Esophagus muscularis mucosa (tissue), 4 donors: ENCODE measurements at regions not wholly inside any gene's neighbourhood (a gene's known extent, or its start where the extent isn't known, plus 50 kb on each side); places are given as distances from the start of the nearest gene placed in this dataset.

Source experiments
- DNase-seq: peaks from one replicate; pipeline ENCODE4 v3.0.0-alpha.2; 2017; ENCODE audit errors: extremely low spot score
- H3K27ac ChIP-seq, 4 donors: fragments of 200-600 bp; sonication (generic); replicated peaks in 1 of 4; 1 replicate in 3 of 4; 2 replicates in 1 of 4; pipeline ENCODE4 v1.5.1; 2016 to 2019; ENCODE audit warnings: mild to moderate bottlenecking in 1 of 4
- H3K27me3 ChIP-seq, 4 donors: fragments of 200-600 bp; sonication (generic); one replicate each; pipeline versions ENCODE4 v1.5.1 to v1.6.0; 2016 to 2019
- H3K36me3 ChIP-seq, 4 donors: fragments of 200-600 bp; sonication (generic); one replicate each; pipeline ENCODE4 v1.5.1; 2016 to 2019
- H3K4me1 ChIP-seq, 4 donors: fragments of 200-600 bp; sonication (generic); one replicate each; pipeline ENCODE4 v1.5.1; 2016 to 2019
- H3K4me3 ChIP-seq, 4 donors: fragments of 200-600 bp; sonication (generic); 1 replicate in 2 of 4; 2 replicates in 2 of 4; pipeline ENCODE4 v1.5.1; 2016 to 2019; ENCODE audit warnings: mild to moderate bottlenecking in 4 of 4, moderate library complexity in 1 of 4
- H3K9me3 ChIP-seq, 4 donors: fragments of 200-600 bp; sonication (generic); 1 replicate in 3 of 4; 2 replicates in 1 of 4; pipeline ENCODE4 v1.5.1; 2016 to 2019
- CTCF ChIP-seq, 3 experiments: fragments of 200-600 bp in 2 of 3; fragments of 450-650 bp in 1 of 3; sonication (generic) in 2 of 3; IDR thresholded peaks; one replicate each; pipeline ENCODE4 v1.5.1; 2017 to 2019; ENCODE audit warnings: antibody characterized with exemption in 3 of 3, mild to moderate bottlenecking in 2 of 3, moderate library complexity in 1 of 3
- EP300 ChIP-seq: sonication (generic); formaldehyde crosslinking; IDR thresholded peaks from one replicate; pipeline ENCODE4 v1.6.1; 2017; ENCODE audit warnings: antibody characterized with exemption
- POLR2A ChIP-seq: fragments of 450-650 bp; IDR thresholded peaks from one replicate; pipeline ENCODE4 v1.6.1; 2017; ENCODE audit warnings: antibody characterized with exemption, moderate library complexity, mild to moderate bottlenecking, low read depth
- POLR2AphosphoS5 ChIP-seq, 2 donors: sonication (generic); formaldehyde crosslinking; IDR thresholded peaks; one replicate each; pipeline ENCODE4 v1.6.1; 2017; ENCODE audit warnings: antibody characterized with exemption in 2 of 2
- WGBS: methylation state at CpG from one replicate; pipeline ENCODE4 v1.1.5; 2018; 5-methylcytosine and 5-hydroxymethylcytosine counted together
- intact Hi-C: fragments of 100-400 bp; cut with DNase I; formaldehyde crosslinking; loops from one replicate; pipeline ENCODE4 v1.15.1; 2023

- no peak for TF ChIP-seq POLR2AphosphoS5 (IDR thresholded peaks at IDR 0.05)
- no peak for TF ChIP-seq EP300
- no peak for TF ChIP-seq CTCF (IDR thresholded peaks at IDR 0.05)
- no peak for TF ChIP-seq POLR2A
- no peaks in the 10 kb centered on the region for H3K27me3 ChIP-seq
- H3K4me3 ChIP-seq, result no peak overlapping the region
- H3K36me3 ChIP-seq, result no peaks in the 10 kb centered on the region
- H3K4me1 ChIP-seq, result no peaks in the 10 kb centered on the region
- 93% methylated on average over 4 of the region's 4 CpGs for WGBS
- peak overlapping the region in 1 of 4 donors; percentile 16 for H3K27ac ChIP-seq
- DNase-seq, result peak; percentile 78
- intact Hi-C loops, result no loop called here
- no peaks in the 10 kb centered on the region for H3K9me3 ChIP-seq
Measured at GRCh38 chr4:53810643-53811042, 219.4 kb upstream of the LNX1 start.

- H3K27ac ChIP-seq, result no peak overlapping the region
- no peaks in the 10 kb centered on the region for H3K27me3 ChIP-seq
- TF ChIP-seq POLR2A (no peak), CTCF (IDR thresholded peaks at IDR 0.05) (no peak), EP300 (no peak), POLR2AphosphoS5 (IDR thresholded peaks at IDR 0.05) (no peak)
- no peaks in the 10 kb centered on the region for H3K36me3 ChIP-seq
- intact Hi-C loops, result no loop called here
- peak; percentile 68 for DNase-seq
- H3K4me3 ChIP-seq, result no peak overlapping the region
- 77% methylated on average over 3 of the region's 3 CpGs for WGBS
- H3K9me3 ChIP-seq, result no peaks in the 10 kb centered on the region
- no peaks in the 10 kb centered on the region for H3K4me1 ChIP-seq
Measured at GRCh38 chr4:53809816-53810215, 218.5 kb upstream of the LNX1 start.

- 58% methylated on average over 5 of the region's 5 CpGs for WGBS
- Histone ChIP-seq H3K27me3 (no peaks in the 10 kb centered on the region), H3K36me3 (no peaks in the 10 kb centered on the region), H3K27ac (no peak overlapping the region), H3K4me1 (no peaks in the 10 kb centered on the region), H3K9me3 (no peaks in the 10 kb centered on the region), H3K4me3 (no peak overlapping the region)
- no peak for TF ChIP-seq POLR2A
- no peak for TF ChIP-seq EP300
- TF ChIP-seq CTCF (IDR thresholded peaks at IDR 0.05), result no peak
- TF ChIP-seq POLR2AphosphoS5 (IDR thresholded peaks at IDR 0.05), result no peak
- intact Hi-C loops, result no loop called here
- no peak for DNase-seq
Measured at GRCh38 chr4:53805291-53805690, 214.0 kb upstream of the LNX1 start.

GRCh38 chr4:53804719-53805118 is 213.4 kb upstream of the LNX1 start:
- peak in 1 of 3 experiments; percentile 27 for TF ChIP-seq CTCF (IDR thresholded peaks at IDR 0.05)
- no peak for TF ChIP-seq POLR2A
- H3K27ac ChIP-seq, result no peak overlapping the region
- no peaks in the 10 kb centered on the region for H3K36me3 ChIP-seq
- WGBS, result 33% methylated on average over 2 of the region's 2 CpGs
- H3K9me3 ChIP-seq, result no peaks in the 10 kb centered on the region
- intact Hi-C loops, result no loop called here
- DNase-seq, result no peak
- H3K27me3 ChIP-seq, result no peaks in the 10 kb centered on the region
- no peak overlapping the region for H3K4me3 ChIP-seq
- H3K4me1 ChIP-seq, result no peaks in the 10 kb centered on the region

GRCh38 chr4:53802500-53802899 is 211.2 kb upstream of the LNX1 start:
- no peak overlapping the region for H3K27ac ChIP-seq
- no peak for TF ChIP-seq POLR2A
- no peak for TF ChIP-seq POLR2AphosphoS5 (IDR thresholded peaks at IDR 0.05)
- no peak for TF ChIP-seq EP300
- TF ChIP-seq CTCF (IDR thresholded peaks at IDR 0.05), result no peak
- DNase-seq, result peak; percentile 81
- H3K36me3 ChIP-seq, result no peaks in the 10 kb centered on the region
- 81% methylated on average over 2 of the region's 2 CpGs for WGBS
- no peaks in the 10 kb centered on the region for H3K27me3 ChIP-seq
- H3K4me1 ChIP-seq, result no peaks in the 10 kb centered on the region
- intact Hi-C loops, result no loop called here
- no peaks in the 10 kb centered on the region for H3K9me3 ChIP-seq
- no peak overlapping the region for H3K4me3 ChIP-seq
